Epidermal melanocyte (primary cell): ENCODE measurements at regions not wholly inside any gene's neighbourhood (a gene's known extent, or its start where the extent isn't known, plus 50 kb on each side); places are given as distances from the start of the nearest gene placed in this dataset.

Experiments used
- DNase-seq: peaks from one replicate; pipeline ENCODE4 v3.0.0; 2011; ENCODE audit warnings: low spot score; ENCODE audit not compliant: insufficient read length

DNA sequence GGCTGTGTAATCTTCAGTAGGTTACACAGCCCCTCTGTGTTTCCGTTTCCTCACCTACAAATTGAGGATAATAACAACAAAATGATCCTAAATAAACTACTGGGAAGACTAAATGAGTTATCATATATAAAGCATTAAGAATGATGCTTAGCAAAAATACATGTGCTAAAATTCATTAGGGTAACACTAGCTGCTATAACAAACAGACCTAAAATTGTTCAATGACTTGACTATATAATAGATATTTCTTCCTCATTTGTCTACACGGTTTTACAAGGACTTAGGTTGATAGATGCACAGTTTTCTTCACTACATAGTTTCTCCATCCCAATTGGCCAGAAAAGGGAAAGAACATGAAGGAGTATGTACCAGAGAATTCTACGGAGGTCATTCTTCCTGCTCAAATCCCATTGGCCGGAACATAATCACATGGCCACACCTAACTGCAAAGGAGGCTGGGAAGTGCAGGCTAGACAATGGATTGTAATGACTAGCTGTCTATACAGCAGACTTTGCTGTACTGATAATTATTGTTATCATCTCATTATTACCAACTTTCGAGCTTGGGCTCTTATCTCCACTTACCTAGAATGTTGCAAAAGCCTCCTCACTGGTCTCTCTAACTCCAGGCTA lies 223.5 kb upstream of the NUDT4 start:
- DNase-seq, result no peak

DNA sequence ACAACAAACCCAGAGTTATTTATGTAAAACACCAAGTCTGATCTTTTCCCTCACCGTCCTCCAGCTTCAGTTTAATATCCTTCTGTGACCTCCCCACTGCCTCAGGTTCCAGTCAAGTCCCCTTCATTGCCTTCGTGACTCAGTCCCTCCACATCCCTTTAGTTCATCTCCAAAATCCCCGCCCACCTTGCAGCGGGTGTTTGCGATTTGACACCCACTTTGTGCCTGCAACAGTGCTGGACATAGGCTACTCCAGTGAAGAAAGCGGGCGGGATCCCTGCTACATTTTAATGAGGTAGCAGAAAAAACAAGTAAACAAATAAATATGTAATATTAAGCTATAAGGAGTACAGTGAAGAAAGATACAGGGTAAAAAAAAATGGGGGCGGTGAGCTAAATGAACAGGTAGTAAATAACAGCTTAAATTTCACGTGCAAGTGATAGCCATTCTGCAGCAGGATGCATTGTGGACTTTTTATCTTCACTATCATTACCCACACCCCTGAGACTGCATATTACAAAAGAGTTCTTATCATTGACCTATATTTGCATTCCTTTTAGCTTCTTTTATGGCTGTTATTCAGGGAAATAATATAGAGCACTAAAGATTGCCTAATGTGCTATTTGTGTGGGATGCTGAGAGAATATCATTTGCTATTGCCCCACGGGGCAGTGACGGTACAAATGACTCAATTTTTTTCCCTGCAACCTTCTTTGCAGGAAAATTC lies 222.8 kb upstream of the NUDT4 start:
- DNase-seq, result no peak

DNA sequence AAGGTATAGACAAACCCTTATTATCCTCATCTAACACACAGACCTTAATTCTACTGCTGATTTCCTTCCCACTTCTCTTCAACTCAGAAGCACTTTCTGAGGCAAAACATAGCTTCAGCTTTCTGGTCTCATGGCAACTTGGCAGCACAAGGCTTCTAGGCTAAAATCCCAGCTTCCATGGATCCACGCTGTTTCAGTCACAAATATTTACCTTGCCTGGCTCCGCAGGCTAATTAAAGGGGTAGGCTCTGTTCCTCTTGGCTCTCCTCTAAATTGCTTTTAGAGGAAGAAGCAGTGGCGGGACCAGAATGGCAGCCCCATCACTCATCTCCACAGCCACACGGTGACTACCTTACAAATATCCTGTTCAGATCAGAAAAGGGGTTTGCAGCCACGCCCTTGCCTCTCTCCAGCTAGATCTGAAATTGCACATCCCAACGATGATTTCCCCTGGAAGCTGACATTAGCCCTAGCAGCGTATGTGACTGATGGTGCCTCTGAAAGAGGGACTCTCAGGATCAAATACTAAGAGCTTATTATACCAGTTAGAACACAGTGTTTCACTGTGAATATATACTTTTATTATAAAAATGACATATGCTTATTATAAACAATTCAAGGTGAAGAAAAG lies 221.5 kb upstream of the NUDT4 start:
- no peak for DNase-seq

DNA sequence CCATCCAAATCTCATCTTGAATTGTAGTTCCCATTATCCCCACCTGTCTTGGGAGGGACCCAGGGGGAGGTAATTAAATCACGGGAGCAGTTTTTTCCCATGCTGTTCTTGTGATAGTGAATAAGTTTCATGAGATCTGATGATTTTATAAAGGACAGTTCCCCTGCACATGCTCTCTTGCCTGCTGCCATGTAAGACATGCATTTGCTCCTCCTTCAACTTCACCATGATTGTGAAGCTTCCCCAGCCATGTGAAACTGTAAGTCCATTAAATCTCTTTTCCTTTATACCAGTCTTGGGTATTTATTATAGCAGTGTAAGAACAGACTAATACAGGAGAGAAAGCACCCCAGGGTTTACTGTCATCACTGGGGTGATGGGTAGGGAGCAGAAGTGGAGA lies 220.4 kb upstream of the NUDT4 start:
- DNase-seq, result no peak

DNA sequence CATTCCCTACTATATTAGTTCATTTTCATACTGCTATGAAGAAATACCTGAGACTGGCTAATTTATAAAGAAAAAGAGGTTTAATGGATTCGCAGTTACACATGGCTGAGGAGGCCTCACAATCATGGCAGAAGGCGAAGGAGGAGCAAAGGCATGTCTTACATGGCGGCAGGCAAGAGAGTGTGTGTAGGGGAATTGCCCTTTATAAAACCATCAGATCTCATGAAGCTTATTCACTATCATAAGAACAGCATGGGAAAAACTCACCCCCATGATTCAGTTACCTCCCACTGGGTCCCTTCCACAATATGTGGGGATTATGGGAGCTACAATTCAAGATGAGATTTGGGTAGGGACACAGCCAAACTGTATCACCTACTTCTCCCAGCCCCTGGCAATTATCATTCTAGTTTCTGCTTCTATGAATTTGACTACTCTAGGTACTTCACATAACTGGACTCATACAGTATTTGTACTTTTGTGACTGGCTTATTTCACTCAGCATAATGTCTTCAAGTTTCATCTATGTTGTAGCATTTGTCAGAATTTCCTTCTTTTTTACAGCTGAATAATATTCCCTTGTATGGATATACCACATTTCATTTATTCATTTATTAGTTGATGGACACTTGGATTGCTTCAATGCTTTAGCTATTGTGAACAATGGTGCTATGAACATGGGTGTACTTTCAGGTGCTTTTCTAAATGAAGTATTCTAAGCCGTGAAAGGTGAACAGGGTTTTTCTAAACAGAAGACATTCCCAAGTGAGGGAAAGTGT lies 219.5 kb upstream of the NUDT4 start:
- DNase-seq, result no peak

DNA sequence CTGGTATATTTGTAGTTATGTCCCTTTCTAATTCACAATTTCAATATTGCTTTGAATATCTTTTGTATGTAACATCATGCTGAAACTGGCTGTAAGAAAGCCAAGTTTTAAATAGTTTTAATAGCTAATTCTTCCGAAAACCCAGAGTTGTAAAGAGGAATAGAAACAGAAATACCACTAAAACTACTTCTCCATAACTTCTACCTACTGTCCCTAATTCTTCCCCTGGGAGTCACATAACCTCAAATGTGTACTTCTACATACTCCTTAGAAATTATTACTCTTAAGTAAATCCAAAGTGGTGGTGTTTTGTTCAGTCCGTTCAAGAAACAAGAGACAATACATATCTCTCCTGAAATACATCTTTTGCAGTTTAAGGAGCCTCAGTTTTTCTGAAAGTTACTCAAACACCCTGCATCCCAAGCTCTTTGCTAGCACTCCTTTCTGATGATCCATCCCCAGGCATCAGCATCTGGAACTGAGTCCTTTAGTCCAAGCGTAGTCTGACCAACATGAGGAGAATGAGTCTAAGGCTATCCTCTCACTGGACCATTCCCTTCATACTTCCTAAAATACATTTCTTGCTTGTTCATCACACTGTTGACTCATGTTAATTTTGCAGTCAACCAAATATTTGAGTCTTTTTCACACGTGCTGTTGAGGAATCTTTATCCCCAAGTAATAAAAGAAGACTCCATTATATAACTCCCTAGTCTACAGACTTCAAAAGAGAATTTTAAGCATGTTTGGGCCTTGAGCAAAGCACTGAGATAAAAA lies 214.3 kb upstream of the NUDT4 start:
- DNase-seq, result no peak

DNA sequence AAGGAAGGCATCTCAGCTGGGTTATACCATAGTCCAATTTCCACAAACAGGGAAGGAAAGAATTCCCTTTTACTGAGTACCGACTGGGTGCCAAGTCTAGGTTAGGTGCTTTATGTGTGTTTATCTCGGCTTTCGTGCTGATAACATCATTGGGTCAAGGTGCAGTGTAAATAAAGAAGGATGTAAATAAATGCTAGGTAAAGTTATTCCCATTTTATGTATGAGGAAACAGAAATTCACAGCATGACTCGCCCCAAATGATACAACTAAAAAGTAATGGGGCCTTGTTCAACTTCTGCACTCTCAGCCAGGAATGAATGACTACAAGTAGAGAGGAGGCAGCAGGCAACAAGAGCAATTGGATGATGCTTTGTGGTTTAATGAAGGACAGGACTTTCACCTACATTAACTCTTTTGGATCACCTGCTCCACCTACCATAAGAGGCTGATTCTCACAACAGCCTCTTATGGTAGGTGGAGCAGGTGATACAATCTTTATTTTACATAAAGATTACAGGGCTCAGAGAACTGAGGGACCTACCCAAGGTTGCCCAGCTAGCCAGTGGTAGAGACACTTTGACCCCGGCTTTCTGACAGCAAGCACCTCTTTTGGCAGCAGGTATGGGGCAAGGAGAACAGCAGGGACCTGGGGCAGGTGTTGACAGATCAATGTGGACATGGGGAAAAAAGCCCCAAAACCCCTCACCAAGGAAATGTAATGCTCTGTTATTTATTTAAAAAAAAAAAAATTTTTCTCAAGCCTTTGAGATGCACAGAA lies 213.4 kb upstream of the NUDT4 start:
- no peak for DNase-seq

DNA sequence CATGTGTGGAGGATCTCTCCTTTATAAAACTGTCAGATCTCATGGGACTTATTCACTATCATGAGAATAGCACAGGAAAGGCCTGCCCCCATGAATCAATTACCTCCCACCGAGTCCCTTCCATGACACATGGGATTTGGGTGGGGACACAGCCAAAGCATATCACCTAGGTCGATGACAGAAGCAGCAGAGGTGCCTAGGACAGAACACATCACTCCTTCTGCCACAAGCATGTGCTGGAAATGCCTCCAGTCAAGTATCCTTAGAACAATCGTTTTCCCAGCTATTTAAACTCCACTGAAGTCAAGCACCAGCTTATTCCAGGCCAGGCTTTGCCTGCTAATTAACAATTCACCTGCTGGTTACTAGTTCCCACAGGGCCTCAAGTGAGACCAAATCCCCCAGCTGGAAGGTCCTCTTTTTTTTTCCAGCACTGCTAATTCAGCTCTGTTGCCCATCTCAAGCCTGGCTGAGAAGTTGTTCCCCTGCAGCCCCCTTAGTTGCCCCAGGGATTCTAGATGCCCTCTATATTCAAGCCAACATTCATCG lies 212.3 kb upstream of the NUDT4 start:
- DNase-seq, result no peak

DNA sequence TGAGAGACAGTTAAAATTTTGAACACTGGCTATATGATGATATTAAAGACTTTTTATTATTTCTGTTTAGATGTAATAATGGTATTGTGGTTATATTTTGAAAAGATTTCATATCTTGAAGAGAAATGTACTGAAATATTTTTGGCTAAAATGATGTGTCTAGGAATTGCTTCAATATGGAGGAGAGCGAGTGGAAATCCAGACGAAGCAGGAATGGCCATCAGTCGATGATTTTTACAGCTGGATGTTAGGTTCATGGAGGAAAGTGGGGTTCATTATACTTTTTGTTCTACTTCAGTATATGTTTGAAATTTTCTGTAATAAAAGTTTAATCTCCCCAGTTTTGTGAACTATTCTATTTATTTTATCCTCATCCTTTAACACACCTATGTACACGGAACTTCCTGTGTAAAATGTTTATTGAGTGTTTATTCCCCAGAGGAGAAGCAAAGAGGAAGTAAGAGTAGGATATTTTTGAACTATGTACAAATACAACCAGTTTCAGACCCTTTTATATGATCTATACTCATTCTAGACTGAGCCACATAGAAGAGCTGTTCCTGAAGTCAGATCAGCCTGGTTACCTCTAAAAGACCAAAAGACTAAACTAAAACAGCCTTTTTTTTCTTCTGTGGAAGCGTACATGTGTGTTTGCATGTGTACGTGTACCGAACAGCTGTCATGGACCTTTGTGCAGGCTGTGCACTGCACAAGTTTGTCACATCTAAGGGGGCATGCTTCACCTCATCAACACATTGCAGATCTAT lies 211.0 kb upstream of the NUDT4 start:
- DNase-seq, result no peak

DNA sequence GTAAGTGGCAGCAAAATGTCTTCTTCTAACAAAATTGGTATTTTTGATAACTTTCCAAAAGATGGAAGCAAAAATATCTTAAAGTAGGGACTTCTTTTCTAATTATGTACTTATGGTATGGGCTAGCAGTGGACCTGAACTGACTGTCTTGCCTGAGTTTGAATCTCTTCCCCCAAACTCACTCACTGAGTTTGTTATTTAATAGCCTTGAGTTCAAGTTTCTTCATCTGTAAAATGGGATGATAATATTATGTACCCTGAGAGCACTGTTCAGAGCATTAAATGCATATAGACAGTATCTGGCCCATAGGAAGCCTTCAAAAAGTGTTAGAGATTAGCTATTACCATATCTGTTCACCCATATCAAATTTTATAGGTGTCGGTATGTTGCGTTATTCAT lies 210.4 kb upstream of the NUDT4 start:
- no peak for DNase-seq

DNA sequence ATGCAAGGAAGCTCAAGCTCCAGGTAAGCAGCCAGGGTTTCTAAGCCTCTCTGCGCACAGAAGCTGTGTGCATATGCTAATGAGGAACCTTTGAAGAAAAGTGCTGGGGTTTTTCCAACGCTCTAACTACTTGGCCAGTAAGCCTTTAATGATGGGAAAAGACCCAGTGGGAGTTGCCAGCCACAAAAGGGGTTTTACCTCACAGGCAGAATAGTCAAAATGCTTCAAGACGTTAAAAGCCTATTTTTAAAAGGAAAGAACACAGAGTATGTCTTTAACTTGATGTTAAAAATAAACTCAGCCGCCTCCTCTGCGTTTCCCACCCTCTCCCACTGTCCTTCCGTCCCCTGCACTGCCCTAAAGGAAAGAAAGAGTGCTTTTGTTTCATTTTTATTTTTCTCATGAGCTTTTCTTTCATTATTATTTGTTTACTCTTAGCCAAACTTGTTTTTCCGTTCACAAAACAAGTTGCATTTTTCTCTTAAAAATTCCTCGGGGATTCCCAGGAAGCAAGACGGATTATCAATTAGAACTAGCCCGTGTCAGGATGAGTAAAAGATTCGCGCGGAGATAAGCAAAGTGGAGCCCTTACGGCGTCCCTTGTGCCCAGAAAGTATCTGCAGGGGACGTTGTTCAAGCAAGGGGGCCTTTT lies 209.8 kb upstream of the NUDT4 start:
- no peak for DNase-seq

DNA sequence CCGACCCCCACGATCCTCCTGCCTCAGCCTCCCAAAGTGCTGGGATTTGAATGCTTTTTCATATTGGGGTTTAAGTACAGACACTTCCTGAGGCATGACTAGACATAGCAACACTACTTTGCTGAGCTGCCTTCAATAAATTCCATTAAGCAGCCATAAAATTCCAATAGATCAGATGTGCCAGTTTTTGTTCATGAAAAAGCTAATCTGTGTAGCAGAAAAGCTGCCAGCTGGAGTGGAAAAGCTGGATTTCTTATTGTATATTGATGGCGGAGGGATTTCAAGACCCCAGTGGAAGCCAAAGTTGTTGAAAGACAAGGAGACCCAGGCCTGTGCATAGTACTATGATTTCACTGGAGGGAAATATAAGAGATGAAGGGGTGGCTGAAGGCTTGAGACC lies 209.0 kb upstream of the NUDT4 start:
- DNase-seq, result no peak

DNA sequence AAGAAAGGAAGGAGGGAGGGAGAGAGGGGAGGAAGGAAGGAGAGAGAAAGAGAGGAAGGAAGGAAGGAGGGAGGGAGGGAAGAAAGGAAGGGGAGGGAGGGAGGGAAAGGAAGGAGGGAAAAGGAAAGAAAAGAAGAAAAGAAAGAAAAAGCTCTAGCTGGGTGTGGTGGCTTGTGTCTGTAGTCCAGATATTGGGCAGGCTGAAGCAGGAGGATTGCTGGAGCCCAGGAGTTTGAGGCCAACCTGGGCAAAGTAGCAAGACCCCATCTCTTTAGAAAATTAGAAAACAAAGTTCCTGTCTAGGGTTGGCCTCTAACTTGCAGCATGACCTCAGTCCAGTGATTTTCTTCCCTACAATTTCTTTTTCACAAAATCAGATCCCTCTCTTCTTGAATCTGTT lies 208.2 kb upstream of the NUDT4 start:
- DNase-seq, result no peak

DNA sequence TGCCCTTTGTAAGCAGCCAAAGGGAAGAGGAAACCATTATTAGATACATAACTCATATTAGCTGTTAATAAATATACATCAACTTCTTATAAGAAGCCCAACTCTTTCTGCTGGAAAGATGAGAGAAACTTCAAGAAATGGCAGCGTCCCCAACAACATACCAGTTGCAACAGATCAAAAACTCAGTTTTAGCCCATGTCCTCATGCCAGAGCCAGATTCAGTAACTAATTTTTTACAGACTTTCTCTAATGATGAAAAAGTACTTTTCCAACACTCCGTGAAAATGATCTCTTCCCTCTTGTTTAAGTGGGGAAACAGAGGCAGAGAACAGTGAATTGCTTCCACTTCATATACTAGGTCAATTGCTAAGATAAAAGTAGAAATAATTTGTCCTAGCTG lies 206.8 kb upstream of the NUDT4 start:
- no peak for DNase-seq

DNA sequence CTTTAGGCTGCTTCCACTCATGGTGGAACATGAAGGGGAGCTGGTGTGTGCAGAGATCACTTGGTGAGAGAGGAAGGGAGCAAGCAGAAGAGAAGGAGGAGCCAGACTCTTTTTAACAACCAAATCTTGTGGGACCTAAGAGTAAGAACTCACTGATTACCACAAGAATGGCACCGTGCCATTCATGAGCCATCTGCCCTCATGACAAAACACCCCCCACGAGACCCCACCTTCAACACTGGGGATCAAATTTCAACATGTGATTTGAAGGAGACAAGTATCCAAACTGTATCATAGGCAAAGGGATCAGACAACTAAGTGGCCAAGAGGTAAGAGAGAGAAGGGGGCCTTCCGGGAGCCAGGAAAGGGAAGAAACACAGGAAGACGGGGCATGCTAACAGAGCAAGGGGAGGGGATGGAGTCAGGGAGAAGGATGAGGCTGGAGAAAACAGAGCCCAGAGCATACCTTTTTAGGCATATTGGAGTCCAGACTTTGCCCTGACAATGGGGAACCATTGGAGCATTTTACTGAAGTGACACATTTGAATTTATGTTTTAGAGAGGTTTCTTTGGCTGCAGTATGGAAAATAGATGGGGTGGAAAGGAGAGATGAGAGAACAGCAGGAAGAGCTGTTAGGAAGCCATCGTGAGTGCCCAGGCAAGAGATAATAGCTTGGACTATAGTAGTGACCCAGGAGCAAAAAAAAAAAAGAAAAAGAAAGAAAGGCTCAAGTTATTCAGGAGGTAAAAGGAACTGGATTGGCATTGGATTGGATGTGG lies 204.4 kb upstream of the NUDT4 start:
- no peak for DNase-seq

DNA sequence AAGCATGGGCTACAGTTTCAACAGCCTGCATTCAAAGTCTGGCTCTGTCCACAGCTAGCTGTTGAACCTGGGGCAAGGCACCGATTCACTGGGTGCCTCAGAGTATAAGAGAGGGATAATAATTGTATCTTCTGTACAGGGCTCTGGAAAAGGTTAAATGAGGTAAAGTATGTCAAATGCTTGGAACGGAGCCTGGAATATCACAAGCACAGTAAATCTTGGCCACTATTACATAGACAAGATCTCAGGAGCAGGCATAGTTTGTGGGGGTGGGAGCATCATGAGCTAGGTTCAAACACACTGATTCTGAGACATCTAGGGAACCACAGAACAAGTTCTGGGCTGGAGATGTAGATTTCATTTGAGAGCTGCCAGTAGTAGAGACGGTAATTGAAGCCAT lies 203.7 kb upstream of the NUDT4 start:
- no peak for DNase-seq

DNA sequence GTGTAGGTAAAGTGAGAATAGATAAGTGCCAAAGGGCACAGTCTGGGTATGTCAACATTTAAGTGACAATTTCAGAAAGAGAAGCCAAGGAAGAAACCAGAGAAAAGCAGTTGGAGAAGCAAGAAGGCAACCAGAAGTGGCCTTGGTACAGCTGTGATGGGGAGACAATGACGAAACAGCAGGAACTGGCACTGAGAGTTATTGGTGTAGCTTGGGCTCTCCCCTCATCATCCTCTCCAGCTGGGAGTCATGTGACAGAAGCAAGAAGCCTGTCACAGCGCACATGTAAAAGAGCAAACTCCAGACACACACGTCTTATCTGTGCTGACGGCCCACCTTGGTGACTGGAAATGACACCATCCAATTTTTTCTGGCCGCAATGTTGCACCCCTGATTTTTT lies 203.3 kb upstream of the NUDT4 start:
- no peak for DNase-seq

DNA sequence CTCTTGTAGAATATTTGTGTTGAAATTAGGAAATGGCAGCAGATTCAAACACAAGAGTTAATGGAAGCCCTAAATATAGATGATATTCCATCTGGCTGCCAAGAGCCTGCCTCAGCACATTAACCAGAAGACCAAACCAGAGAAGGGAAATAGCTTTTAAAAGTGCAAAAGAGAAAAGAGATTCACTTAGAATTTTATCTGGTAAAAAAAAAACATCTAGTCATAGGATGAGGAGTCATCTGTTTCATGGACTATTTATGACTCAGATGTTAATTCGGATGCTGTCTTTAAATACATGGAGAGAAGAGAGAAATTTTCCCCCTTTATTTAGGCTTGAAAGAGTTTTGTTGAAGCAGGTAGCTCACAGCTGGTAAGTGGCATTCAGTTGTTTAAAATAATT lies 201.6 kb upstream of the NUDT4 start:
- no peak for DNase-seq
